GM12878 (cell line): ENCODE measurements at regions not wholly inside any gene's neighbourhood (a gene's known extent, or its start where the extent isn't known, plus 50 kb on each side); places are given as distances from the start of the nearest gene placed in this dataset.

ENCODE experiments used
- ATAC-seq: fragments of 200-7000 bp; cut with Tn5 transposase; 3 replicates; pipeline ENCODE4 v1.9.1; 2020; ENCODE audit warnings: mild to moderate bottlenecking, moderate library complexity
- BruUV-seq: library from RNA; stranded (reverse); fragments of 400-500 nt; replicated peaks from 2 replicates; lab custom pipeline; 2021; lab: Mats Ljungman, UMichigan
- CTCF ChIA-PET: fragments of 300-600 bp; sonication (Branson Sonifier 250); formaldehyde crosslinking; extraction: SDS; loops from one replicate; lab custom pipeline; 2021; ENCODE audit warnings: inconsistent platforms; lab: Yijun Ruan, JAX
- POLR2A ChIA-PET: fragments of 350-600 bp; formaldehyde crosslinking; extraction: SDS; loops from one replicate; lab custom pipeline; 2021; ENCODE audit warnings: inconsistent platforms; lab: Charles Lee
- RAD21 ChIA-PET: fragments of 300-600 bp; sonication (Branson Sonifier 250); formaldehyde crosslinking; loops from one replicate; lab custom pipeline; 2023; ENCODE audit warnings: antibody characterized with exemption; ENCODE audit not compliant: unreplicated experiment; lab: Charles Lee
- SMC1A ChIA-PET: fragments of 300-600 bp; sonication (Branson Sonifier 250); formaldehyde crosslinking; loops from one replicate; lab custom pipeline; 2023; ENCODE audit not compliant: unreplicated experiment, uncharacterized antibody; lab: Charles Lee
- DNase-seq: peaks from one replicate; pipeline ENCODE4 v3.0.0-alpha.2; 2011; ENCODE audit warnings: low read depth, low spot score
- FAIRE-seq: peaks from 3 replicates; lab custom pipeline; 2011; peaks lifted over from hg19 to GRCh38; lab: Jason Lieb, UNC
- H2AFZ ChIP-seq: 2 replicates; pipeline ENCODE4 v1.6.0; 2011; ENCODE audit warnings: low read depth, low read length, control low read depth; ENCODE audit not compliant: control insufficient read depth
- H3K27ac ChIP-seq: 2 replicates; pipeline ENCODE4 v1.5.1; 2011; ENCODE audit warnings: control low read depth; ENCODE audit not compliant: control insufficient read depth, insufficient read depth
- H3K27me3 ChIP-seq, 2 experiments: replicated peaks in 1 of 2; 2 replicates each; pipeline versions ENCODE4 v1.6.0 to v1.6.1; 2011; ENCODE audit warnings: low read length in 1 of 2; ENCODE audit not compliant: control insufficient read depth in 2 of 2, insufficient read depth in 2 of 2
- H3K36me3 ChIP-seq, 2 experiments: 2 replicates each; pipeline ENCODE4 v1.5.1; 2011; ENCODE audit warnings: low read length in 1 of 2; ENCODE audit not compliant: control insufficient read depth in 2 of 2, insufficient read depth in 2 of 2
- H3K4me1 ChIP-seq: 2 replicates; pipeline ENCODE4 v1.6.1; 2011; ENCODE audit warnings: mild to moderate bottlenecking, low read length, moderate library complexity, mixed read lengths; ENCODE audit not compliant: control insufficient read depth, insufficient read depth
- H3K4me2 ChIP-seq: 2 replicates; pipeline ENCODE4 v1.6.0; 2011; ENCODE audit warnings: control low read depth; ENCODE audit not compliant: control insufficient read depth, insufficient read depth
- H3K4me3 ChIP-seq: fragments of 200-600 bp; sonication (generic); 2 replicates; pipeline ENCODE4 v1.5.1; 2016
- H3K79me2 ChIP-seq: 2 replicates; pipeline ENCODE4 v1.6.0; 2011; ENCODE audit warnings: low read length; ENCODE audit not compliant: control insufficient read depth, insufficient read depth
- H3K9ac ChIP-seq: 2 replicates; pipeline ENCODE4 v1.8.0; 2011; ENCODE audit warnings: low read length, control low read depth, mixed read lengths; ENCODE audit not compliant: control insufficient read depth, insufficient read depth
- H3K9me3 ChIP-seq: replicated peaks from 3 replicates; pipeline ENCODE4 v1.5.1; 2011; ENCODE audit warnings: mild to moderate bottlenecking, low read length; ENCODE audit not compliant: control insufficient read depth, insufficient read depth
- H4K20me1 ChIP-seq: 2 replicates; pipeline ENCODE4 v1.6.0; 2011; ENCODE audit not compliant: control insufficient read depth, insufficient read depth
- ATF3 ChIP-seq: IDR thresholded peaks from 2 replicates; pipeline ENCODE4 v1.6.1; 2011; ENCODE audit warnings: low read depth, mild to moderate bottlenecking, low read length, moderate library complexity, borderline replicate concordance; ENCODE audit errors: extremely low read depth
- KAT2A ChIP-seq: conservative IDR thresholded peaks from 2 replicates; pipeline ENCODE4 v1.6.1; 2011; ENCODE audit warnings: low read depth, low read length; ENCODE audit not compliant: control insufficient read depth
- ZNF592 ChIP-seq: fragments of 450-650 bp; IDR thresholded peaks from 2 replicates; pipeline ENCODE4 v1.6.1; 2017; ENCODE audit warnings: mild to moderate bottlenecking, moderate library complexity
- WGBS: methylation state at CpG from one replicate; pipeline ENCODE4 v1.1.6; 2016; ENCODE audit warnings: low lambda C conversion rate; ENCODE audit not compliant: insufficient replicate concordance, insufficient coverage; ENCODE audit errors: missing lambda C conversion rate; 5-methylcytosine and 5-hydroxymethylcytosine counted together
- in situ Hi-C: fragments of 300-500 bp; cut with MboI; formaldehyde crosslinking; loops from 9 replicates; pipeline ENCODE4 v1.14.3; 2018; ENCODE audit warnings: mixed read lengths
- intact Hi-C: fragments of 100-400 bp; cut with micrococcal nuclease; formaldehyde crosslinking; loops from one replicate; pipeline ENCODE4 v1.14.2; 2022; ENCODE audit not compliant: unreplicated experiment
- TF ChIP-seq, protein P1 (sequence below): fragments of 450-650 bp; IDR thresholded peaks from 2 replicates; pipeline ENCODE4 v1.6.1; 2018; ENCODE audit warnings: borderline replicate concordance, mild to moderate bottlenecking; ENCODE audit not compliant: partially characterized antibody

GRCh38 chr15:73001840-73002239, 50.4 kb upstream of the NEO1 start:
- H3K27ac ChIP-seq, result no peak overlapping the region
- H4K20me1 ChIP-seq, result no peaks in the 10 kb centered on the region
- no peaks in the 10 kb centered on the region for H3K79me2 ChIP-seq
- H3K4me1 ChIP-seq, result no peaks in the 10 kb centered on the region
- no peaks in the 10 kb centered on the region; a peak in 1 of 4 replicates for H3K27me3 ChIP-seq
- H3K4me2 ChIP-seq, result no peak overlapping the region
- ChIA-PET CTCF (no interaction called here), RAD21 (no interaction called here), POLR2A (no interaction called here), SMC1A (no interaction called here)
- no TSS peak for BruUV-seq
- DNase-seq (no peak), ATAC-seq (no peak), FAIRE-seq (no peak)
- H2AFZ ChIP-seq, result no peak overlapping the region
- H3K36me3 ChIP-seq, result no peaks in the 10 kb centered on the region
- 0% methylated on average over 2 of the region's 2 CpGs for WGBS
- no peaks in the 10 kb centered on the region for H3K9me3 ChIP-seq
- no peak for TF ChIP-seq ATF3
- TF ChIP-seq, protein P1, sequence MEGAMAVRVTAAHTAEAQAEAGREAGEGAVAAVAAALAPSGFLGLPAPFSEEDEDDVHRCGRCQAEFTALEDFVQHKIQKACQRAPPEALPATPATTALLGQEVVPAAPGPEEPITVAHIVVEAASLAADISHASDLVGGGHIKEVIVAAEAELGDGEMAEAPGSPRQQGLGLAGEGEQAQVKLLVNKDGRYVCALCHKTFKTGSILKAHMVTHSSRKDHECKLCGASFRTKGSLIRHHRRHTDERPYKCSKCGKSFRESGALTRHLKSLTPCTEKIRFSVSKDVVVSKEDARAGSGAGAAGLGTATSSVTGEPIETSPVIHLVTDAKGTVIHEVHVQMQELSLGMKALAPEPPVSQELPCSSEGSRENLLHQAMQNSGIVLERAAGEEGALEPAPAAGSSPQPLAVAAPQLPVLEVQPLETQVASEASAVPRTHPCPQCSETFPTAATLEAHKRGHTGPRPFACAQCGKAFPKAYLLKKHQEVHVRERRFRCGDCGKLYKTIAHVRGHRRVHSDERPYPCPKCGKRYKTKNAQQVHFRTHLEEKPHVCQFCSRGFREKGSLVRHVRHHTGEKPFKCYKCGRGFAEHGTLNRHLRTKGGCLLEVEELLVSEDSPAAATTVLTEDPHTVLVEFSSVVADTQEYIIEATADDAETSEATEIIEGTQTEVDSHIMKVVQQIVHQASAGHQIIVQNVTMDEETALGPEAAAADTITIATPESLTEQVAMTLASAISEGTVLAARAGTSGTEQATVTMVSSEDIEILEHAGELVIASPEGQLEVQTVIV, result no peak
- intact Hi-C loops, result no loop called here
- in situ Hi-C loops, result no loop called here
- no peak overlapping the region for H3K9ac ChIP-seq
- no peak overlapping the region for H3K4me3 ChIP-seq

DNA sequence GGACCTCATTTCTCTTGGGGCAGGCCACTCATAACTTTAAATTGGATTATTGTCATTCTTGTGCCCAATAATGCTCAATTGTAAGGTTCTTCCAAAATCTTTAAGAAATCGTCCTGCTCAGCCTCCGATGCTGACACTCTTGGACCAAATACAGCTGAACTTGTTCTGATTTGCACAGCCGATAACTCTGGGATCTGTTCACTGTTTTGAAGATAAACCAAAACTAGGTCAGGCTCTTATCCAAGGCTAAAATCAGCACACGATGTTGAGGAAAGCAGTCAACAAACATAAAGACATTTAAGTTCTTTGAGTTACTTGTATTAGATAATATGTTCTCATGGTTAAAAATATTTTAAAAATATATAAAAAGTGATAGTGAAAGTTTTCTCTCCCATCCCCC, 52.0 kb upstream of the NEO1 start:
- H3K4me1 ChIP-seq, result no peaks in the 10 kb centered on the region
- H3K36me3 ChIP-seq, result no peaks in the 10 kb centered on the region
- H2AFZ ChIP-seq, result no peak overlapping the region
- H3K27me3 ChIP-seq, result no peaks in the 10 kb centered on the region; a peak in 2 of 4 replicates
- H3K79me2 ChIP-seq, result no peaks in the 10 kb centered on the region
- in situ Hi-C loops, result no loop called here
- SMC1A ChIA-PET, result no interaction called here
- ATAC-seq (no peak), DNase-seq (no peak), FAIRE-seq (no peak)
- no TSS peak for BruUV-seq
- no peaks in the 10 kb centered on the region for H3K9me3 ChIP-seq
- no peaks in the 10 kb centered on the region for H4K20me1 ChIP-seq
- POLR2A ChIA-PET, result no interaction called here
- 60% methylated on average over 4 of the region's 4 CpGs for WGBS
- H3K9ac ChIP-seq, result no peak overlapping the region
- CTCF ChIA-PET, result no interaction called here
- no peak overlapping the region for H3K4me2 ChIP-seq
- H3K27ac ChIP-seq, result no peak overlapping the region
- RAD21 ChIA-PET, result no interaction called here
- H3K4me3 ChIP-seq, result no peak overlapping the region
- intact Hi-C loops, result no loop called here
- TF ChIP-seq ZNF592 (no peak), KAT2A (no peak)
